HCT116 (cell line): ENCODE measurements at regions not wholly inside any gene's neighbourhood (a gene's known extent, or its start where the extent isn't known, plus 50 kb on each side); places are given as distances from the start of the nearest gene placed in this dataset.

Source experiments
- ATAC-seq: fragments of 200-7000 bp; cut with Tn5 transposase; 2 replicates; pipeline ENCODE4 v1.9.1; 2020; ENCODE audit warnings: mild to moderate bottlenecking, moderate library complexity
- BruUV-seq: library from RNA; stranded (reverse); fragments of 400-500 nt; replicated peaks from 2 replicates; lab custom pipeline; 2021; lab: Mats Ljungman, UMichigan
- CTCF ChIA-PET: fragments of 300-600 bp; sonication (Branson Sonifier 250); formaldehyde crosslinking; loops from one replicate; lab custom pipeline; 2021; ENCODE audit warnings: antibody characterized with exemption; lab: Charles Lee
- POLR2A ChIA-PET: fragments of 300-600, 350-600 bp; sonication (Branson Sonifier 250); formaldehyde crosslinking; loops from one replicate; lab custom pipeline; 2021; ENCODE audit warnings: antibody characterized with exemption; lab: Charles Lee
- RAD21 ChIA-PET, 2 experiments: fragments of 300-600 bp; sonication (Branson Sonifier 250); formaldehyde crosslinking; loops; one replicate each; lab custom pipeline; 2023; ENCODE audit warnings: low total read pairs in 2 of 2; ENCODE audit not compliant: uncharacterized antibody in 2 of 2, unreplicated experiment in 2 of 2, low non-redundant PET in 1 of 2; lab: Charles Lee
- DNase-seq: peaks from one replicate; pipeline ENCODE4 v3.0.0-alpha.2; 2010; ENCODE audit warnings: low read depth, low spot score
- H2AFZ ChIP-seq: fragments of 200-600 bp; shearing (Covaris generic), sonication (generic); 2 replicates; pipeline ENCODE4 v1.6.1; 2017; ENCODE audit warnings: low read depth, mixed run types, mixed read lengths, antibody characterized with exemption, low read length; ENCODE audit not compliant: poor library complexity, severe bottlenecking
- H3K27ac ChIP-seq: 2 replicates; pipeline ENCODE4 v1.5.1; 2012; ENCODE audit warnings: low read depth, low read length
- H3K27me3 ChIP-seq: fragments of 200-600 bp; sonication (generic); 2 replicates; pipeline ENCODE4 v1.6.1; 2016; ENCODE audit warnings: mixed run types, low read length, mixed read lengths; ENCODE audit not compliant: insufficient read depth
- H3K36me3 ChIP-seq, 2 experiments: fragments of 200-500 bp in 1 of 2; fragments of 200-600 bp in 1 of 2; sonication (Bioruptor generic) in 1 of 2; sonication (generic) in 1 of 2; 2 replicates each; pipeline versions ENCODE4 v1.5.1 to v1.6.1; 2014 to 2016; ENCODE audit warnings: low read length in 2 of 2, inconsistent platforms in 1 of 2, mixed read lengths in 1 of 2, mixed run types in 1 of 2; ENCODE audit not compliant: insufficient read depth in 2 of 2, control insufficient read depth in 1 of 2
- H3K4me1 ChIP-seq, 2 experiments: fragments of 200-600 bp in 1 of 2; sonication (generic) in 1 of 2; 2 replicates each; pipeline versions ENCODE4 v1.5.1 to v1.6.1; 2012 to 2017; ENCODE audit warnings: low read length in 2 of 2, inconsistent platforms in 1 of 2, mild to moderate bottlenecking in 1 of 2, mixed read lengths in 1 of 2, mixed run types in 1 of 2, moderate library complexity in 1 of 2; ENCODE audit not compliant: insufficient read depth in 2 of 2, control insufficient read depth in 1 of 2
- H3K4me2 ChIP-seq: fragments of 200-600 bp; sonication (generic); 2 replicates; pipeline ENCODE4 v1.6.1; 2017; ENCODE audit warnings: mixed run types, low read length, mixed read lengths
- H3K4me3 ChIP-seq, 2 experiments: fragments of 200-600 bp in 1 of 2; sonication (generic) in 1 of 2; replicated peaks in 1 of 2; 2 replicates each; pipeline ENCODE4 v1.5.1; 2011 to 2016; ENCODE audit warnings: low read length in 2 of 2, control low read depth in 1 of 2, low read depth in 1 of 2, mild to moderate bottlenecking in 1 of 2, mixed read lengths in 1 of 2, mixed run types in 1 of 2
- H3K79me2 ChIP-seq: fragments of 200-600 bp; sonication (generic); 2 replicates; pipeline ENCODE4 v1.6.1; 2017; ENCODE audit warnings: mild to moderate bottlenecking, mixed run types, low read length, moderate library complexity, mixed read lengths; ENCODE audit not compliant: insufficient read depth
- H3K9ac ChIP-seq: fragments of 200-600 bp; sonication (generic); 2 replicates; pipeline ENCODE4 v1.6.1; 2016; ENCODE audit warnings: low read length, mixed read lengths
- H3K9me2 ChIP-seq: fragments of 200-600 bp; sonication (generic), shearing (Covaris generic); 2 replicates; pipeline ENCODE4 v1.6.1; 2017; ENCODE audit warnings: mixed run types, mild to moderate bottlenecking, moderate library complexity; ENCODE audit not compliant: insufficient read depth
- H3K9me3 ChIP-seq, 2 experiments: fragments of 200-500 bp in 1 of 2; fragments of 200-600 bp in 1 of 2; sonication (Bioruptor generic) in 1 of 2; sonication (generic) in 1 of 2; 2 replicates each; pipeline ENCODE4 v1.6.1; 2014 to 2017; ENCODE audit warnings: low read length in 2 of 2, mixed read lengths in 2 of 2, inconsistent platforms in 1 of 2, low read depth in 1 of 2, mild to moderate bottlenecking in 1 of 2, mixed run types in 1 of 2, moderate library complexity in 1 of 2; ENCODE audit not compliant: control insufficient read depth in 1 of 2, insufficient read depth in 1 of 2
- H4K20me1 ChIP-seq: fragments of 200-600 bp; sonication (generic), shearing (Covaris generic); 2 replicates; pipeline ENCODE4 v1.6.1; 2017; ENCODE audit warnings: mixed run types, mild to moderate bottlenecking, moderate library complexity; ENCODE audit not compliant: insufficient read depth
- ATF3 ChIP-seq: IDR thresholded peaks from 2 replicates; pipeline ENCODE4 v1.6.1; 2012
- CBX3 ChIP-seq: IDR thresholded peaks from 2 replicates; pipeline ENCODE4 v1.6.1; 2012; ENCODE audit warnings: low read depth
- CEBPB ChIP-seq: IDR thresholded peaks from 2 replicates; pipeline ENCODE4 v1.6.1; 2012; ENCODE audit warnings: low read depth
- CTCF ChIP-seq, 3 experiments: fragments of 200-600 bp in 1 of 3; sonication (generic) in 1 of 3; IDR thresholded peaks in 2 of 3; conservative IDR thresholded peaks in 1 of 3; 2 replicates each; pipeline ENCODE4 v1.5.1; 2012 to 2017; ENCODE audit warnings: low read depth in 2 of 3, low read length in 2 of 3, antibody characterized with exemption in 1 of 3, borderline replicate concordance in 1 of 3, control low read depth in 1 of 3, mild to moderate bottlenecking in 1 of 3, mixed read lengths in 1 of 3, mixed run types in 1 of 3, moderate library complexity in 1 of 3; ENCODE audit not compliant: insufficient read depth in 1 of 3
- EGR1 ChIP-seq: IDR thresholded peaks from 2 replicates; pipeline ENCODE4 v1.6.1; 2012; ENCODE audit warnings: low read depth
- EZH2 ChIP-seq: fragments of 200-600 bp; sonication (generic); IDR thresholded peaks from 2 replicates; pipeline ENCODE4 v1.6.1; 2017; ENCODE audit warnings: antibody characterized with exemption, mixed run types
- EZH2phosphoT487 ChIP-seq: fragments of 200-600 bp; IDR thresholded peaks from 2 replicates; pipeline ENCODE4 v1.6.1; 2018; ENCODE audit warnings: antibody characterized with exemption, borderline replicate concordance
- FOSL1 ChIP-seq: IDR thresholded peaks from 2 replicates; pipeline ENCODE4 v1.6.1; 2012; ENCODE audit warnings: low read depth
- JUND ChIP-seq: IDR thresholded peaks from 2 replicates; pipeline ENCODE4 v1.6.1; 2012
- REST ChIP-seq: IDR thresholded peaks from 2 replicates; pipeline ENCODE4 v1.6.1; 2012; ENCODE audit warnings: low read depth
- SRF ChIP-seq: IDR thresholded peaks from 2 replicates; pipeline ENCODE4 v1.6.1; 2012; ENCODE audit warnings: low read depth
- TCF7L2 ChIP-seq: IDR thresholded peaks from 2 replicates; pipeline ENCODE4 v1.7.0; 2011; ENCODE audit warnings: borderline replicate concordance, inconsistent platforms; ENCODE audit not compliant: insufficient read depth, insufficient read length; ENCODE audit errors: extremely low read depth
- YY1 ChIP-seq: IDR thresholded peaks from 2 replicates; pipeline ENCODE4 v1.6.1; 2011; ENCODE audit warnings: low read length, low read depth, moderate library complexity, mild to moderate bottlenecking; ENCODE audit not compliant: insufficient replicate concordance; ENCODE audit errors: extremely low read depth
- ZBTB33 ChIP-seq: IDR thresholded peaks from 2 replicates; pipeline ENCODE4 v1.6.1; 2011; ENCODE audit warnings: mild to moderate bottlenecking, low read length, moderate library complexity; ENCODE audit not compliant: insufficient replicate concordance; ENCODE audit errors: extremely low read depth
- intact Hi-C: fragments of 100-400 bp; cut with micrococcal nuclease; formaldehyde crosslinking; loops from 2 replicates; pipeline ENCODE4 v1.10.0; 2022

DNA sequence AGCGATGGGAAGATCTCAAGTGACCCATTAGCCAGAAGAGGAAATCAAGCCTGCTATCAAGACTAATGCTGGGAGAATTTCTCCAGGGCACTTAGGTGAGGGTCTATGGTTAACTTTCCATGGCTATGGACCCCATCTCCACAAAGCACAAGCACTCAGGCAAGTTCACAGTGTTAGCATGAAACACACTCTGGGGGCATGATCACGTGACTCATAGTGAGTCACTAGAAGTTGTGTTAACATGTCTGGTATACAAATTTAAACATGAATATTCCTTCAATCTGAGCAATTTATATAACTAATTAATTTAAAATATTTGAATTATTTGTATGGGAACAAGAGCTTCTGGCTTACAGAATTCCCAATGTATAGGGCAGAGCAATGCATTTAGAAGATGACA is 131.8 kb downstream of the FAM204A start:
- H3K4me3 ChIP-seq = no peak overlapping the region
- ChIA-PET CTCF (no interaction called here), RAD21 (no interaction called here), POLR2A (no interaction called here)
- no peak overlapping the region for H3K4me2 ChIP-seq
- TF ChIP-seq REST = no peak
- no peak for TF ChIP-seq EZH2phosphoT487
- intact Hi-C loops = no loop called here
- H3K4me1 ChIP-seq = no peaks in the 10 kb centered on the region
- H3K79me2 ChIP-seq = no peaks in the 10 kb centered on the region
- no peaks in the 10 kb centered on the region for H3K9me3 ChIP-seq
- H3K9me2 ChIP-seq = no peaks in the 10 kb centered on the region
- no peak overlapping the region for H2AFZ ChIP-seq
- peaks cover 6% of the 10 kb centered on the region for H3K27me3 ChIP-seq
- H3K36me3 ChIP-seq = no peaks in the 10 kb centered on the region
- DNase-seq (no peak), ATAC-seq (no peak)
- no peak overlapping the region for H3K27ac ChIP-seq
- BruUV-seq = no TSS peak
- H4K20me1 ChIP-seq = no peaks in the 10 kb centered on the region
- H3K9ac ChIP-seq = no peak overlapping the region

- H3K4me1 ChIP-seq = no peaks in the 10 kb centered on the region
- no peak for ATAC-seq
- intact Hi-C loops = no loop called here
- H3K9ac ChIP-seq = no peak overlapping the region
- H3K4me2 ChIP-seq = no peak overlapping the region
- H3K9me3 ChIP-seq = no peaks in the 10 kb centered on the region
- H3K4me3 ChIP-seq = no peak overlapping the region
- H3K9me2 ChIP-seq = no peaks in the 10 kb centered on the region
- TF ChIP-seq CTCF (IDR thresholded peaks at IDR 0.05 in 2 of 3, conservative IDR thresholded peaks at IDR 0.05 in 1 of 3; ENCODE audit: borderline replicate concordance in 1 of 3, insufficient read depth in 1 of 3, low read depth in 2 of 3, low read length in 2 of 3) (no peak), CBX3 (no peak), EZH2 (no peak), CEBPB (no peak), ZBTB33 (no peak), FOSL1 (no peak), EGR1 (no peak), JUND (no peak), ATF3 (no peak), TCF7L2 (no peak), YY1 (no peak), SRF (no peak)
- TF ChIP-seq, all 23 proteins: peak for 0
- Histone ChIP-seq H3K27ac (no peak overlapping the region), H3K36me3 (no peaks in the 10 kb centered on the region), H3K27me3 (peaks cover 17% of the 10 kb centered on the region), H3K79me2 (no peaks in the 10 kb centered on the region), H2AFZ (no peak overlapping the region), H4K20me1 (no peaks in the 10 kb centered on the region)
- DNase-seq = no peak
- BruUV-seq = no TSS peak
- ChIA-PET CTCF (no interaction called here), RAD21 (no interaction called here), POLR2A (no interaction called here)
Measured at GRCh38 chr10:118209215-118209614, 132.9 kb downstream of the FAM204A start.
